Muscle of back (tissue), 3 donors: ENCODE measurements at regions not wholly inside any gene's neighbourhood (a gene's known extent, or its start where the extent isn't known, plus 50 kb on each side); places are given as distances from the start of the nearest gene placed in this dataset.

ENCODE experiments used
- DNase-seq, 3 donors: peaks; one replicate each; pipeline versions ENCODE4 v3.0.0 to v3.0.0-alpha.2; 2013

DNA sequence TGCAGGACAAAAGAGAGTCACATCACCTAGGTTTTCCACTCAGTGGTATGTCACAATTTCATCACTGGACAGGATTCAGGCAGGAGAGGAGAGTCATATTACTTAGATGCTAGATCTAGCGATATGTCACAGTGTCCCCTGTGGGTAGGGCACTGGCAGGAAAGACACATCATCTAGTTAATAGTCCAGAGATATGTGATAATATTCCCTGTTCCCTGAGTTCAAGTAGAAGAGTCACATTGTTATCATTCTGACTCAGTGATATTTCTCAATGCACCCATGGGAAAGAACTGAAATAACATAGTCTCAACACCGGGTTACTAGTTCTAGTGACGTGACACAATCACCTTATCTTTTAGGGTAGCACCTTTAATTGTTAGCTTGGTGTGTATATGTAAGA lies 944.0 kb upstream of the TSPY4 start:
- DNase-seq = no peak

DNA sequence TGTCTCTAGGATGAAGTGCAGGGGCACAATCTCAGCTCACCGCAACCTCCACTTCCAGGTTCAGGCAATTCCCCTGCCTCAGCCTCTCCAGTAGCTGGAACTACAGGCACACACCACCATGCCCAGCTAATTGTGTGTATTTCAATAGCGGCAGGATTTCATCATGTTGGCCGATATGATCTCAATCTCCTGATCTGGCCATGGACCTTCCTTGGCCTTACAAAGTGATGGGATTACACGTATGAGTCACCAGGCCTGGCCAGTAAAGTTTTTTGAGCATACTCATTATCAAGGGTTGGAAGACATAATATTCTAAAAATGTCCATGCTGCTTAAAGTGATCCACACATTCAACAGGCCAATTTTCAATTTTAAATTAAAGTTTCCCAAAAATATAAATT lies 914.4 kb upstream of the TSPY4 start:
- no peak for DNase-seq

DNA sequence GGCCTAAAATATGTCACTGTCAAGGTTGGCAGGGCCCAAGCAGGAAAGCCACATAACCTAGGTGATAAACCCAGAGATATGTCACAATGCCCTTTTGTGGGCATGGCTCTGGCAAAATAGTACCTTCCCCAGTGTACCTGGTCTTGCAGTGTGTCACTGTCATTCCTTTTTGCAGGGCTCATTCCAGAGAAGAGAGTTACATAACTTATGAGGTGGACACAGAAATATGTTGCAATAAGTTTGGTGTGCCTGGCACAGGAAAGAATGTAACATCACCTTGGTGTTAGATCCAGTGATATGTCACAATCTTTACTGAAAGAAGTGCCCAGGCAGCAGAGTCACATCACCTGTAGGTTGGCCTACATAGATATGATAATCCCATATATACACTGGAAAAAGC lies 910.8 kb upstream of the TSPY4 start:
- no peak for DNase-seq

DNA sequence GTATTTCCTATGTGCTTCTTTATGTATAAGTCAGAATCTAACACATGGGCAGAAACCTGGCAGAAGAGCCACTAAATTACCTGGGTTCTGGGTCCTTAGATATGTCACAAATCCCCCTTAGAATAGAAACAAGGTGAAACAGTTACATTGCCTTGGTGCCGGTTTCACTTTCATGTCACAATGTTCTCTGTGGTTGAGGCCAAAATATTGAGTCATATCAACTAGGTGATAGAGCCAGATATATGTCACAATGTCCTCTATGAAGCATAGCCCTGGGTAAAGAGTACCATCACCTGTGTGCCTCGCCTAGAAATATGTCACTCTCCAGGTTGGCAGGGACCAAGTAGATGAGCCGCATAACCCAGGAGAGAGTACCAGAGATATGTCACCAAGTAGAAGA lies 899.8 kb upstream of the TSPY4 start:
- no peak for DNase-seq

DNA sequence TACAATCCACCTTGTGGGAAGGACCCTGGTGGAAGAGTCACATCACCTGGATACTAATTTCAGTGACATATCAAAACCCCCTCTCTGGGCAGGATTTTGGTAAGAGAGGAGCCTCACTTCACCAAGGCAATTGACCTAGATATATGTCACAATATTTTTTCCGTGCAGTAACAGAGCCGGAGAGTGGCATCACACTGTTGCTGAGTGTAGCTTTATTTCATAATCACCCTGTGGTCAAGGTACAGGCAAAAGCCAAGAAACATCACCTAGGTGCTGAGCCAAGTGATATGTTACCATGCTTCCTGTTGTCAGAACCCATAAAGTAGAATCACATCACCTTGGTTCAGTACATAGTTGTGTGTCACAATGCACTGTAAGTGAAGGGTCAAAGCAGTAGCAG lies 895.2 kb upstream of the TSPY4 start:
- DNase-seq = no peak

DNA sequence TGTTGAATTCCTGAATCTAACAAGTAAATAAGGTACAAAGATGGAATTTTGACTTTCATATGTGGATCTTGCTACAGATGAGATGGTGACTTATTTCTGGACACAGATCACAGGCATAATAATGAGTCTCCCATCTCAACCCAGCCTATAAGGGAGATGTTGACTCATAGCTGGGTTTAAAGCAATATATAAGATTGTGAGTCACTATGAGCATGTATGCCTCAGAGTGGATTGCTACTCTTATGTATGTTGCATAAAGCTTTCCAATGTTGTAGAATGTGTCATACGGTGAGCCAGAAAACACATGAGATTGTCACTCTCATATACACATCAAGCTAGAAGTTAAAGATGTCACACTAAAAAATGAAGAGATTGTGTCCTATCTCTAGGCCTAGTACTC lies 884.3 kb upstream of the TSPY4 start:
- DNase-seq = no peak

DNA sequence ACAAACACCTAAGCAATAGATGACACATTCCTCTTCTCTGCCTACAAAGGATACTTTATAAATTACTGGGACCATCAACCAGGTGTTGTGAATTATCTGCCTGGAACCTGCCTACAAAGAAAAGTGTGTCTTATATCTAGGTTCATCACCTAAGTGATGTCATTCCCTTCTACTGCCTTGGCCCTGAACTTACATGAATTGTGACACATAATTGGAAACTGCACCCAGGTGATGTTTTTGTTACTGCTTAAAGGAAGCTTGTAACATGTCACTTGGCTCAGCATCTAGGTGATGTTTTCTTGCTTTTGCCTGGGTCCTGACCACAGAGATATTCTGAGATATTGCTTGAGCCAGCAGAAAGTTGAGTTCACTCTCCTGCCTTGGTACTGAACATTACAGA lies 870.5 kb upstream of the TSPY4 start:
- no peak for DNase-seq

DNA sequence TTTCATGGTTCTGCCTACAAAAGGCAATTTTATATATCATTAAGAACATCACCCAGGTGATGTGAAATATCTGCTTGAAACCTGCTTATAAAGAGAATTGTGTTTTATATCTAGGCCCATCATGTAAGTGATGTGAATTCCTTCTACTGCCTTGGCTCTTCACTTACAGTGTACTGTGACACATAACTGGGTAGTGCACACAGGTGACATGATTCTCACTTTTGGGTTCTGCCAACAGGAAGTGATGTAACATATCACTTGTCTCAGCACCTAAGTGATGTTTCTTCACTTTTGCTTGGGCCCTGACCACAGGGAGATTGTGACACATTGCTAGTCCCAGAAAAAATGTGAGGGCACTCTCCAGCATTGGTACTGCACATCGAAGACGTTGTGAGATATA lies 867.0 kb upstream of the TSPY4 start:
- no peak for DNase-seq

DNA sequence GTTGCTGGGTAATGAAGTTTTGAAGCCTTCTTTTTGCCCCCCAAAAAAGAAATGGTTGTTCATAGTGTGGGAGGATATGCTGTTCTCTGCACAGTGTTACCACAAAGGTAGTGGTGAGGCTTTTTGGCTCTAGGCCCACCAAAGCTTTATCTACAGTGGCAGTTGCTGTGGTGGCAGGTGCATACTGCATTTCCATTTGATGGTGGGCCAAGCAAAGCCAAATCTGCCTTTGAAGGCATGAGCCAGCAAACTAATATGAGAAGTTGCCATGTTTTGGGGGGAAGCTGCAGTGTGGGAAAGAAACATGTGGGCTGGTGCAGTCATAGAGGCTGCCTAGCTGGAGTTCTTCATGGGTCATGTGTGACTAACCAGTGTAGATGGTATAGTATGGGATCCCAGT lies 858.1 kb upstream of the TSPY4 start:
- DNase-seq = no peak

DNA sequence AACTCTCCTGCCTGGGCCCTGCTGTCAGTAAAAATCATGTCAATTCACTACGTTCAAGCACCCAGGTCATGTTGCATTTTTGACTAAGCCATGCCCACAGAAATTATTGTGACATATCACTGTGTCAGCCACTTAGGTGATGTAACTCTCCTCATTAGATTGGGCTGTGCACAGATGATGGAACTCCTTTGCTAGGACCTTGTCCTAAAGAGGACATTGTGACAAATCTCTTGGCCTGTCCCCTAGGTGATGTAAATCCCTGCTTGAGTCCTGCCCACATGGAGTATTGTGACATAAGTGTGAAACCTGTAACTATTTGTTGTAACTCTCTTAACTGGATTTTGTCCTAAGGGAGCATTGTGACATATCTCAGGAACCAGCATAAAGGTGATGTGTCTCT lies 848.3 kb upstream of the TSPY4 start:
- DNase-seq = no peak

DNA sequence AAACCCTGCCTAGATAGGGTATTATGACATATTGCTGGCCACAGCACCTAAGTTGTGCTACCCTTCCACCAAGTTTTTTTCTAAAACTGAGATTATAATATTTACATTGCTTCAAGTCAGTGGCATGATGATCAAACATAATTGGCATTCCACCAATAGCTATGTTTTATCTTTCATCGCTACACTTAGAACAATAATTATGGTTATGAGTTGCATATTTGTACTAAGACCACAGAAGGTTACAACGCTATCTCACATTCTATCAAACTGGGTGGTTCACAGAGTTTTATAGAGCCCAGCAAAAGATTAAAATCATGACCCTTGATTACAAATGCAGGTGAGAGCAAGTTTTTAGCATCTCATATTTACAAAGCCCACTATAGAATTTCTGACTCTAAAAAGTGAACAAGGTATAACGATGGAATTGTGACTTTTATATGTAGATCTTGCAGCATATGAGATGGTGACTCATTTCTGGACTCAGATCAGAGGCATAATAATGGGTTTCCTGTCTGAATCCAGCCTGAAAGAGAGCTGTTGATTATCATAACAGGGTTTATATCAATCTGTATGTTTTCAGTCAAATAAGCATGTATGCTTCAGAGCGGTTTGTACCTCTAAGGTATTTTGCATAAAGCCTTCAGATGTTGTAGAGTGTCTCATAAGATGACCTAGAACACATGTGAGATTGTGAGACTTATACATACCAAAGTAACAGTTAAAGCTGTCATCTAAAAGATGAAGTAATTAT lies 847.2 kb upstream of the TSPY4 start:
- no peak for DNase-seq

DNA sequence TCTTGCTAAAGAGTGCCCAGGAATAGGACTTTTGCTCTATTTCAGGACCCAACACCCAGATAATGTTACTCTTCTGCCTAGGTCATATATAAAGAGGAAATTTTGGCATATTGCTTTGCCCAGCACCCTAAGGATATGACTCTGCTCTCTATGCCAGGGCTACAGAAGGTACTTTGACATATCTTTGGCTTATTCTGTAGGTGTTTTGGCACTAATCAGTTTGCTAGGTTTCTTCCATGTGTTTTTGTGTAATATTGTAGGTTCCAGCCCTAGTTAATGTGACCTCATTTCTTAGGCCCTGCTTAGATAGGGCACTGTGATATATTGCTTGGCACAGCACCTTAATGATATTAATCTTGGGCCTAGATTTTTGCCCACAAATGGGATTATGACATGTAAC lies 842.9 kb upstream of the TSPY4 start:
- no peak for DNase-seq

DNA sequence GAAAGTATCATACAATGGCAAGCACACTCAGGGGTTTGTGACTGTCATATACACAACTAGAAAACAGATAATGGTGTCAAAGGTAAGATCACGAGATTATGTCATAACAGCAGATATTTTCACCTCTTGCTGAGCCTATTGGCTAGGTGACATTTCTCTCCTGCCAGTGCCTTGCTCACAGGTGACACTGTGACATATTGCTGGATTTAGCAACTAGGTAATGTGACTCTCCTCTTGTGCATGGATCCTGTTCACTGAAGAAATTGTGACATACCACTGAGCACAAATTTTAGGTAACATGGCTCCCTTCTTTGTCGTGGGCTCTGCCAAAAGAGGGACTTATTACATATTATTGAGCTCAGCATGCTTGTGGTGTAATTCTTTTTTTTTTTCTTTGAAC lies 842.0 kb upstream of the TSPY4 start:
- DNase-seq = no peak

DNA sequence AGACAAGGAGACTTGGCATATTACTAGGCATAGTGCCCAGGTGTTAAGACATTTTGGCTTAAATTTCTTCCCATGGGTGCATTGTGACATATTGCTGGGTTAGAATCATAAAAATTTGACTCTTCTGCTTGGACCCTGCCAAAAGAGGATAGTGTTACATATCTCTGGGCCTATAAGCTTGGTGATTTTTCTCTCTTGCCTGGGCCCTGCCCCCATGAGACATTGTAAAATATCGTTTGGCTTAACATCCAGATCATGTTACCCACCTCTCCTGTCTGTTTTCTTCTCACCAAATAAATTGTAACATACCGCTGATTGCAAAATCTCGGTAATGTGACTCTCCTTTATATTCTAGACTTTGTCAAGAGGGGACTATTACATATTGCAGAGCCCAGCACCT lies 836.4 kb upstream of the TSPY4 start:
- no peak for DNase-seq

DNA sequence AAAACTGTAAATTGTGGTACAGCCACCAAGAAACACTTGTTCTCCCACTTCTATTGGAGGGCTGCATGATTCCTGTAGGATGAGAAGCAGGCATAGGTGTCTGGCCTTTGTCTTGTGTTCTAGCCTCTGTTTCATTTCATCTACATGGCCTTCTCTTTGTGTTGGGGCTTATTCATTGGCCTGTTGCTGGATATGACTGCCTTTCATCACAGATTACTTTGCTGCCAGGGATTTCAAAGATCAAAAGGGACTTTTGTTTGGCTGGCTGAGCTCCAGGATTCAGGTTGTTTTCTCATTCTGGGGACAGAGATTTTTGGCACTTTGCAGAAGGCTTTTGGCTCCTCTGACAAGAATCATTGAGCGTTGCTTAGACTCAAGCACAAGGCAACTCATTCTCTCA lies 803.8 kb upstream of the TSPY4 start:
- DNase-seq = no peak

DNA sequence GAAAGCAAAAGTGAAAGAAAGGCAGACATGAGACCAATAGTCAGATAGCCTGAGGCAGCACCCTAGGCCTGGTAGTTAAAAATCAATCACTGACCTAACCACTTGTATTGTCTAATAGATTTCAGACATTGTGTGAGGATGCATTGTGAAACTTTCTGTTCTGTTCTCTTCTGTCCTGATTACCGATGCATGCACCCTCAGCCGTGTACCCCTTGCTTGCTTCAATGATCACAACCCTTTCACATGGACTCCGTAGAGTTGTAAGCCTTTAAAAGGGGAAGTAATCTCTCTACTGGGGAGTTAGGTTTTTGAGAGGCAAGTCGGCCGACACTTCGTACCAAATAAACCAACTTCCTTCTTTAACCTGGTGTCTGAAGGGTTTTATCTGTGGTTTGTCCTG lies 801.6 kb upstream of the TSPY4 start:
- no peak for DNase-seq

DNA sequence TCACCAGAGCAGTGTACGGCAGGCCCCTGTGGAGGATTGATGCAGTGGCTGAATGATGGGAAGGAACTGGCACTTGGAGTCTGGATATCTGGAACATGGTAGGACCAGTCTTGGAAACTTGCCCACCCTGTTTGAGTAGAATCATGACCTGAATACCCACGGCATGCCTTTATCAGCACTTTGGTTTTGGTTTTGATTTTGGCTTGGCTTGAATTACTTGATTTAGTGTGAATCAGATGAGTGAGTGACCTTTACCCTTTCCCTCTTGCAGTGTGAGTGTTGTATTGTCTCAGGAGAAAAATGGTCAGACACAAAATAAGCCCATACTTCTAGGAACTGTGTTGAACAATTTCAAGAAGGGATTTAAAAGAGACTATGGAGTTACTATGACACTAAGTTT lies 801.0 kb upstream of the TSPY4 start:
- no peak for DNase-seq

DNA sequence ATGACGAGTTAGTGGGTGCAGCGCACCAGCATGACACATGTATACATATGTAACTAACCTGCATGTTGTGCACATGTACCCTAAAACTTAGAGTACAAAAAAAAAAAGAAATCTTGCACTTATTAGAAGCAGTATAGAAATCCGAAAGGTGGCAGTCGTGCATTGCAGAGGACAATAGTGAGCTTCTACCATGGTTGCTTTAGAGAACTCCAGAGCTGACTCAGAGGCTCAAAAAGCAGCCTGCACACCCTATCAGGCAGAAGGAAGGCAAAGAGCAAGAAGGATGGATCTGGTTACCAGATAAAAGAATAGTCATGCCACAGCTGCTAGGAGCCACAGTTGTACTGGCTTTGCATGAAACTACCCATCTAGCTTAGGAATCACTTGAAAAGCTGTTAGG lies 796.0 kb upstream of the TSPY4 start:
- DNase-seq = no peak

DNA sequence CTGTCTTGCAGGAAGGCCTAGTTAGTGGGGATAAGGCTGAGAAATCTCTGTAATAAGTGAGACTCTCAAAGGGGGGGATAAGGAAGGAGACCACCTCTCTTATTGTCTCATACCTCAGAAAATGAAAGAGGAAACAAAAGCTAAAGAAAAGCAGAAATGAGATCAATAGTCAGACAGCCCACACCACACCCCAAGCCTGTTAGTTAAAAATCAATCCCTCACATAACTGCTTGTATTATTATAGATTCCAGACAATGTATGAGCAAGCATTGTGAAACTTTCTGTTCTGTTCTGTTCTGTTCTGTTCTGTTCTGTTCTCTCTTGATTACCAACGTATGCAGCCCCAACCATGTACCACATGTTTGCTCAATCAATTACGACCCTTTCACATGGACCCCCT lies 792.5 kb upstream of the TSPY4 start:
- no peak for DNase-seq

DNA sequence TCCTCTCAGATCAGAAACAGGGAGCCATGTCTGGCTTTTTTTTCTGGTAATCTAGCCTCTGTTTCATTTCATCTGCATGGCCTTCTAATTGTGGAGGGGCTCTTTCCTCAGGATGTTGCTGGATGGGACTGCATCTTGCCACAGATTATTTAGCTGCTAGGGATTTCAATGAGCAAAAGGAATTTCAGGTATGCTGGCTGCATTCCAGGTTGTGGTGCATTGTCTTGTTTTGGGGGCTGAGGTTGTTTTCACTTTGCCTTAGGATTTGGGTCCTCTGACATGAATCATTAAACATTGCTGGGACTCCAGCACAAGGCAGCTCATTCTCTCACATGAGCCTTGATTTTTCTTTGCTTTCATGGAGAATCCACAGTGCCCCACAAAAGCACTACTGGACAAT lies 789.3 kb upstream of the TSPY4 start:
- no peak for DNase-seq

DNA sequence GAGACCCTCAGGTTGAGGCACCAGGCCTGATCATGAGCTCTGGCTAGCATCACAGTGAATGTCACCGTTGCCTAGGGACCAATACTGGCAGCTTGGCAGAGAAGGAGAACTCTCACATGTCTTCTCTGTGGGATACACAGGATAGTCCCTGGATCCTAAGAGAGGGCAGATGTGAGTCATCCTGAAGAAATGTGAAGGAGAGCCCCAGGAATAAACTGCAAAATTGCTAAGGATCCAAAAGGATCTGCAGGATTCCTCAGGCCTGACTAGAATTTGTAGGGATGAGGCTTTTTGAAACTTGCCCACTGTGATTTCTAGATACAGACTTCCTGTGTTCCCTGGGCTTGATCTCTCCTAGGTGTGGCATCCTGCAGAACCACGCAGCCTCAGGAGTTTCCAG lies 785.9 kb upstream of the TSPY4 start:
- DNase-seq = no peak

DNA sequence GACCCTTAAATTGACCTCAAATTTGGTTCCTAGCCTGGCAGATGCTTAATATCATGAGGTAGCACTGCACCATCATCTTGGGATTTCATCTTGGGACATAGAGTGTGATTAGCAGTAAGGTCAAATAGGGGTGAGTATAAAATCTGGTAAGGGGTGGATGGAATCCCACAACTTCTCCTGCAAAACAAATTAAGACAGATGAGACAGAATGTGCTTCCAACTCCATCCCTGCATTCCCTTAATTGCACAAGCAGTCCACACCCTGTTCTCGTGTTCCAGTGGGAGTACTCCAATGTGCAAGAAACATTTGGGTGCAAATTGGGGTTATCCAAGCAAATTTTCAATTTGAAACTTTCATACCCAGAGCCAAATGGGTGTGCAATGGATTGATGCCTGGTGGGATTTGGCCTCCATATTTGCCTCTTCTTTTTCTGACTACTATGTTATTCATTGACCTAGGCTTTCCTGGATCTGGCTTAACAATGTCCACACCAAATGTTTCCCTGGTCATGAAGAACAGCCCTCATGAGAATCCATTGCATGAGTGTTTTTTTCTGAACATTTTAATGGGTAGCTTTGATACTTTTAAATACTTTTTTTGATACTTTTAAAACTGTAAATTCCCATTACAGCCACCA lies 785.0 kb upstream of the TSPY4 start:
- DNase-seq = no peak

DNA sequence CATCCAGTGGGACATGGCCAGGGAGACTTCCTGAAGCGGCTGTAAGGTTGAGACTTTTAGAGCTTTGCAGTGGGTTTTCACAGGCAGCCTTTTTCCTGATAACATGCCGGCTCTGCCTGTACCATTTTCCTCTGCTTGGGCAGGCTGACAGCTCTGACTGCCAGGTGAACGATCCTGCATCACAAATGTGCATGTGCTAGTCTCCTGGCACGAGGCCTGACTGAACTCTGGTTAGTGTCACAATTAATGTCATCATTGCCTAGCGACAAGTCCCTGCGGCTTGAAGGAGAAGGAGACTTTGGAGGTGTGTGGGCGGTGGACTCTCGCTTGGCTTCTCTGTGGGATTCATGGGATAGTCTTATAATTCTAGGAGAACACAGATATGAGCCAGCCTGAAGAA lies 783.6 kb upstream of the TSPY4 start:
- no peak for DNase-seq

DNA sequence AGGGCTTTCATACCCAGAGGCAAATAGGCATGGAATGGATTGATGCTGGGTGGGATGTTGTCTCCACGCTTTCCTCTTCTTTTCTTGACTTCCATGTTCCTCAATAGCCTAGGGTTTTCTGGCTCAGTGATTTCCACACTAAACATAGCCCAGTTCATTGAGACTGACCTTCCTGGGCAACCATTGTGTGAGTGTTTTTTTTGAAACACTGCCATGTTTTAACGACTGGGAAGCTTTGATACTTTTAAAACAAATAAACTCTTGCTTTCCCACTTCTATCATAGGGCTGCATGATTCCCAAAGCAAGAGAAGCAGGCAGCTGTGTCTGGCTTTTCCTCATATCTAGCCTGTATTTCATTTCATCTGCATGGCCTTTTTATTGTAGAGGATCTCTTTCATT lies 775.9 kb upstream of the TSPY4 start:
- DNase-seq = no peak
